GM20000 (cell line): ENCODE measurements at regions not wholly inside any gene's neighbourhood (a gene's known extent, or its start where the extent isn't known, plus 50 kb on each side); places are given as distances from the start of the nearest gene placed in this dataset.
"Not testable (repeated sequence)": the region's sequence is repeated elsewhere in the genome, so short reads cannot be mapped to it uniquely, and the experiment has no call there.

Experiments used
- DNase-seq: peaks from one replicate; pipeline ENCODE4 v3.0.0; 2012; ENCODE audit warnings: low spot score
- CTCF ChIP-seq: IDR thresholded peaks from 2 replicates; pipeline ENCODE4 v1.5.1; 2012; ENCODE audit warnings: mild to moderate bottlenecking, control low read depth; ENCODE audit errors: extremely low read depth, missing control alignments

DNA sequence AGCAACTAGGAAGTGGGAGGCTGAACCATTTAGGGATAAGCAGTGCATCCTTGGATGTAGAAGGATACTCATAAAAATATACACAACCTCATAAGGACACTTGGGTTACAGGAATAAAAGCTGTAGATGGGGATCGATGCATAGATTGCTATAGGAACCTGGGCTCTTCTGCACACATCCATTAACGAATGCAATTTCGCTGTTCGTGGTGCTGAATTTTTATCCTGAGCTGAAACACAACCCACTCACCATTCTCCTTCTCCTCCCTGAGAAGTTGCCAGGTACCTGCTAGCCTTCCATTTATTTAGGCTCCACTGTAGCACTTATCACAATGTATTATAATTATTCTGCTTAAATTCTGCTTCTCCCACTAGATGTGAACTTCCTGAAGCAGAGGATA, 320.6 kb upstream of the BRINP1 start:
- no peak for DNase-seq
- no peak for TF ChIP-seq CTCF

- no peak for DNase-seq
- TF ChIP-seq CTCF: no peak
These were observed 319.3 kb upstream of the BRINP1 start for GRCh38 chr9:119688547-119688946.

DNA sequence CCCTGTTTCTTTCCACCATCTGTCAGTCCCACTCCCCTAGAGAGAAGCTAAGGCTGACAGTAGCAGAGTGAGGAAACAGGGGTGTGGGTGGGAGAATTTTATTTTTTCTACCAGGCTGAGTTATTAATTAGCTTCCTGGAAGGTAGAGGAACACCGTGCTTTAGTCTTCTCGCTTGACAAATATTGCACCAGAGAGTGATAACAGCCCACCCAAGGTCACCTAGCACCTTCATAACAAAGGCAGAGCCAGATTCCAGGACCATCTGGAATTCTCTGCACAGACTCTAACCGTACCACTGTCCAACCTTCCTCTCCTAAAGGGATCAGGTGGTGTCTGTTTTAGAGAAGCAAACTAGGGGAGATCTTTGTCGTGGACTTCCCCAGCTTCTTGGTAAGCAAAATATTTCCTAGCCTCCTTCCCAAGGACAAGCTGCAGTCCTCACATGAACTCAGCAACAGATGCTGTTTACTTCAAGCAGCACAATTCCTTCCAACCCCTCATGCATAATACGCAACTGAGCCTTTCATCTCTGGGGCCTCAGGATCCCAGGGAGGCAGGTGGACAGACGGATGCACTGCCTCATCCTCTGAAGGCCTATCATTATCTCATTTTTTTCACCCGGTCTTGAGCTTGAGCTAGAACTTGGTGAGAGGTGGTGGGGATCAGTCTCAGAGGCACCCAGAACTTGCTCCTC, 308.7 kb upstream of the BRINP1 start:
- DNase-seq: no peak
- TF ChIP-seq CTCF: no peak

DNA sequence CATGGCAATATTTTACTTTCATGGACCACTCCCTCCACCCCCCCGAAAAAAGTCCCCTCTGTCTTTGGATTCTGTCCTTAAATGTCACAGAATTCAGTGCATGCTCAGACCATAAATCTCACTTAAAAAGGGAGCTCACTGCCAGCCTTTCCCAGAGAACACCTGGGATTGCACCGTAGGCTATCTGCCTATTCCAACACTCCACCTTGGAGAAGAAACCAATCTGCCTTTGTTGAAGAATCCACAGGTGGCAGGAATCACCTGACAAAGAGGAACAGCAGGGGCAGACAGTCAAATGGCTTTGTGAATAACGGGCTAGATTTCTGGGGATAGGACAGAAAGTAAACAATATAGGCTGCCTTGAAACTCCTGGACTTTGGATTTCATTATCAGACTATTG, 306.7 kb upstream of the BRINP1 start:
- TF ChIP-seq CTCF: no peak
- DNase-seq: no peak

- DNase-seq: not testable (repeated sequence)
These were observed 303.5 kb upstream of the BRINP1 start for GRCh38 chr9:119672763-119673162.

- no peak for DNase-seq
- TF ChIP-seq CTCF: no peak
These were observed 298.7 kb upstream of the BRINP1 start for GRCh38 chr9:119667916-119668315.

DNA sequence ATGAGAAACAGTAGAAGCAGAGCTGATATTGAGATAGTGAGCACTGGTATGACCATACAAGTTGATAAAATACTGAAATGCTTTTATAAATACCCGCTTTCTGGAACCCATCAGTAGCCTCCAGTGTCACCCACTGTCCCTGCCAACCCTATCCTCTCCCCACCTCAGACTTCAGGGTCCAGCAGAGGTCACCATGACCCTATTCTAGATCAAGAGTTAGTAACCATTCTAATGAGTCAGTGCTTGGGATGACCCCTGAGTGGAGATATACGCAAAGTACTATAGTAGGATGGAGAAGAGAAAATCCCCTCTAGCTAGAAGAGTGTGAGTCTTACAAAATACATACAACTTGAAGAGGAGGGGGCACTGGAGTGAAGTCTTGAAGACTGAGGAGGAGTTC, 297.9 kb upstream of the BRINP1 start:
- TF ChIP-seq CTCF: no peak
- no peak for DNase-seq

GRCh38 chr9:119662329-119662728, 293.1 kb upstream of the BRINP1 start:
- no peak for DNase-seq
- TF ChIP-seq CTCF: no peak
